GM19463 (cell line): ENCODE measurements at regions not wholly inside any gene's neighbourhood (a gene's known extent, or its start where the extent isn't known, plus 50 kb on each side); places are given as distances from the start of the nearest gene placed in this dataset.

ENCODE experiments used
- ATAC-seq: cut with Tn5 transposase; IDR thresholded peaks from one replicate; pipeline ENCODE4 v1.9.1; 2021; ENCODE audit warnings: mild to moderate bottlenecking, moderate library complexity; ENCODE audit not compliant: unreplicated experiment

GRCh38 chr10:64062793-64063192, 541.6 kb downstream of the REEP3 start:
- ATAC-seq, result no peak

GRCh38 chr10:64067009-64067606, 545.9 kb downstream of the REEP3 start:
- no peak for ATAC-seq

GRCh38 chr10:64067859-64068258, 546.7 kb downstream of the REEP3 start:
- no peak for ATAC-seq

- ATAC-seq, result no peak
These were observed 549.0 kb downstream of the REEP3 start for GRCh38 chr10:64070241-64070640.

GRCh38 chr10:64071218-64071617, 550.0 kb downstream of the REEP3 start:
- no peak for ATAC-seq

GRCh38 chr10:64075604-64076003, 554.4 kb downstream of the REEP3 start:
- no peak for ATAC-seq

- no peak for ATAC-seq
These were observed 555.2 kb downstream of the REEP3 start for GRCh38 chr10:64076322-64076940.

- ATAC-seq, result no peak
These were observed 558.1 kb downstream of the REEP3 start for GRCh38 chr10:64079341-64079740.

GRCh38 chr10:64080071-64080470, 558.9 kb downstream of the REEP3 start:
- no peak for ATAC-seq

GRCh38 chr10:64081947-64082482, 560.8 kb downstream of the REEP3 start:
- no peak for ATAC-seq

- no peak for ATAC-seq
These were observed 565.0 kb downstream of the REEP3 start for GRCh38 chr10:64086083-64086767.

GRCh38 chr10:64089648-64090047, 568.4 kb downstream of the REEP3 start:
- no peak for ATAC-seq

GRCh38 chr10:64090865-64091264, 569.7 kb downstream of the REEP3 start:
- ATAC-seq, result no peak

GRCh38 chr10:64091897-64092296, 570.7 kb downstream of the REEP3 start:
- ATAC-seq, result no peak

GRCh38 chr10:64093304-64093703, 572.1 kb downstream of the REEP3 start:
- ATAC-seq, result no peak

- no peak for ATAC-seq
These were observed 572.8 kb downstream of the REEP3 start for GRCh38 chr10:64093946-64094535.

- ATAC-seq, result no peak
These were observed 575.7 kb downstream of the REEP3 start for GRCh38 chr10:64096941-64097340.

- ATAC-seq, result no peak
These were observed 576.4 kb downstream of the REEP3 start for GRCh38 chr10:64097391-64098122.

- ATAC-seq, result no peak
These were observed 577.8 kb downstream of the REEP3 start for GRCh38 chr10:64098994-64099393.

GRCh38 chr10:64101606-64102263, 580.5 kb downstream of the REEP3 start:
- no peak for ATAC-seq

GRCh38 chr10:64102264-64102633, 581.0 kb downstream of the REEP3 start:
- ATAC-seq, result no peak
